GM23338 (cell line): ENCODE measurements at regions not wholly inside any gene's neighbourhood (a gene's known extent, or its start where the extent isn't known, plus 50 kb on each side); places are given as distances from the start of the nearest gene placed in this dataset.

Experiments
- ATAC-seq: fragments of 200-7000 bp; cut with Tn5 transposase; 3 replicates; pipeline ENCODE4 v1.9.1; 2020
- DNase-seq: peaks from one replicate; pipeline ENCODE4 v3.0.0-alpha.2; 2015; ENCODE audit warnings: low spot score
- H2AFZ ChIP-seq: fragments of 200-600 bp; sonication (generic); 2 replicates; pipeline ENCODE4 v1.8.0; 2016; ENCODE audit warnings: antibody characterized with exemption, mild to moderate bottlenecking, moderate library complexity
- H3F3A ChIP-seq: fragments of 200-600 bp; sonication (generic); replicated peaks from 2 replicates; pipeline ENCODE4 v1.8.0; 2017; ENCODE audit warnings: antibody characterized with exemption, mixed run types, low read depth
- H3K27ac ChIP-seq: fragments of 200-600 bp; sonication (generic); 2 replicates; pipeline ENCODE4 v1.6.1; 2016; ENCODE audit warnings: low read depth
- H3K27me3 ChIP-seq: fragments of 200-600 bp; sonication (generic); 2 replicates; pipeline ENCODE4 v1.8.0; 2016; ENCODE audit warnings: mild to moderate bottlenecking, mixed run types, moderate library complexity; ENCODE audit not compliant: insufficient read depth
- H3K36me3 ChIP-seq: fragments of 200-600 bp; sonication (generic); 2 replicates; pipeline ENCODE4 v1.8.0; 2016; ENCODE audit warnings: mild to moderate bottlenecking; ENCODE audit not compliant: insufficient read depth
- H3K4me1 ChIP-seq: fragments of 200-600 bp; sonication (generic); 2 replicates; pipeline ENCODE4 v1.8.0; 2016; ENCODE audit warnings: mild to moderate bottlenecking, moderate library complexity; ENCODE audit not compliant: insufficient read depth
- H3K4me2 ChIP-seq: fragments of 200-600 bp; sonication (generic); 2 replicates; pipeline ENCODE4 v1.7.1; 2017; ENCODE audit warnings: mixed run types
- H3K4me3 ChIP-seq: fragments of 200-600 bp; sonication (generic); 2 replicates; pipeline ENCODE4 v1.6.1; 2016; ENCODE audit warnings: mixed run types
- H3K79me2 ChIP-seq: fragments of 200-600 bp; sonication (generic); replicated peaks from 2 replicates; pipeline ENCODE4 v1.8.0; 2017; ENCODE audit warnings: mild to moderate bottlenecking; ENCODE audit not compliant: insufficient read depth
- H3K9me2 ChIP-seq: fragments of 200-600 bp; sonication (generic); 2 replicates; pipeline ENCODE4 v1.8.0; 2017; ENCODE audit not compliant: insufficient read depth
- H4K20me1 ChIP-seq: fragments of 200-600 bp; sonication (generic); replicated peaks from 2 replicates; pipeline ENCODE4 v1.8.0; 2017; ENCODE audit warnings: mild to moderate bottlenecking; ENCODE audit not compliant: insufficient read depth
- H3K27ac Mint-ChIP-seq: 2 replicates; pipeline ENCODE4 v1.8.0; 2020; ENCODE audit warnings: inconsistent platforms, mild to moderate bottlenecking, moderate library complexity, mixed read lengths
- H3K27me3 Mint-ChIP-seq: 3 replicates; pipeline ENCODE4 v1.8.0; 2022; ENCODE audit warnings: low read depth, mild to moderate bottlenecking, moderate library complexity, mixed read lengths, inconsistent platforms; ENCODE audit not compliant: insufficient read depth, poor library complexity
- H3K36me3 Mint-ChIP-seq: 3 replicates; pipeline ENCODE4 v1.8.0; 2021; ENCODE audit warnings: low read depth, mild to moderate bottlenecking, inconsistent platforms, moderate library complexity, mixed read lengths
- H3K4me1 Mint-ChIP-seq: 3 replicates; pipeline ENCODE4 v1.8.0; 2020; ENCODE audit warnings: mild to moderate bottlenecking, inconsistent platforms, mixed read lengths
- H3K4me3 Mint-ChIP-seq: 3 replicates; pipeline ENCODE4 v1.8.0; 2021; ENCODE audit warnings: moderate library complexity, mild to moderate bottlenecking, inconsistent platforms, mixed read lengths
- H3K9me3 Mint-ChIP-seq: 3 replicates; pipeline ENCODE4 v1.8.0; 2020; ENCODE audit warnings: moderate library complexity, mild to moderate bottlenecking, inconsistent platforms, mixed read lengths
- CREB1 ChIP-seq: fragments of 250-450 bp; sonication (Bioruptor Pico); IDR thresholded peaks from 2 replicates; pipeline ENCODE4 v1.5.0; 2020; ENCODE audit warnings: low read depth, mild to moderate bottlenecking, moderate library complexity
- EZH2 ChIP-seq: fragments of 200-600 bp; sonication (generic); IDR thresholded peaks from one replicate; pipeline ENCODE4 v1.8.0; 2017; ENCODE audit warnings: antibody characterized with exemption, mild to moderate bottlenecking, low read depth; ENCODE audit not compliant: unreplicated experiment
- EZH2phosphoT487 ChIP-seq: fragments of 200-600 bp; sonication (generic); IDR thresholded peaks from one replicate; pipeline ENCODE4 v1.8.1; 2018; ENCODE audit warnings: antibody characterized with exemption; ENCODE audit not compliant: unreplicated experiment
- JUNB ChIP-seq: IDR thresholded peaks from one replicate; pipeline ENCODE4 v1.6.1; 2016; ENCODE audit warnings: antibody characterized with exemption; ENCODE audit not compliant: unreplicated experiment
- NANOG ChIP-seq: IDR thresholded peaks from 2 replicates; pipeline ENCODE4 v1.6.1; 2016; ENCODE audit warnings: antibody characterized with exemption, borderline replicate concordance
- POLR2AphosphoS5 ChIP-seq: IDR thresholded peaks from 2 replicates; pipeline ENCODE4 v1.6.1; 2016; ENCODE audit warnings: antibody characterized with exemption, low read depth
- STAT1 ChIP-seq: IDR thresholded peaks from one replicate; pipeline ENCODE4 v1.6.1; 2016; ENCODE audit warnings: antibody characterized with exemption; ENCODE audit not compliant: unreplicated experiment
- ZNF114 ChIP-seq: fragments of 250-450 bp; sonication (Bioruptor Pico); IDR thresholded peaks from 2 replicates; pipeline ENCODE4 v1.5.0; 2020; ENCODE audit warnings: mild to moderate bottlenecking, moderate library complexity
- ZNF331 ChIP-seq: fragments of 250-450 bp; sonication (Bioruptor Pico); IDR thresholded peaks from 2 replicates; pipeline ENCODE4 v1.5.0; 2020; ENCODE audit warnings: low read depth, mild to moderate bottlenecking, moderate library complexity
- TF ChIP-seq, protein P1 (sequence below), 2 experiments: fragments of 200-600 bp in 1 of 2; sonication (generic) in 1 of 2; conservative IDR thresholded peaks; 2 replicates each; pipeline versions ENCODE4 v1.5.1 to v1.6.1; 2016 to 2017; ENCODE audit warnings: antibody characterized with exemption in 2 of 2, low read depth in 2 of 2, mild to moderate bottlenecking in 2 of 2, moderate library complexity in 1 of 2
- TF ChIP-seq, protein P2 (sequence below): IDR thresholded peaks from one replicate; pipeline ENCODE4 v1.6.1; 2018; ENCODE audit warnings: antibody characterized with exemption; ENCODE audit not compliant: unreplicated experiment
- TF ChIP-seq, protein P3 (sequence below): IDR thresholded peaks from 2 replicates; pipeline ENCODE4 v1.6.1; 2016; ENCODE audit warnings: antibody characterized with exemption
- TF ChIP-seq, protein P4 (sequence below): fragments of 250-450 bp; sonication (Bioruptor Pico); IDR thresholded peaks from 2 replicates; pipeline ENCODE4 v1.5.0; 2020; ENCODE audit warnings: mild to moderate bottlenecking, moderate library complexity

DNA sequence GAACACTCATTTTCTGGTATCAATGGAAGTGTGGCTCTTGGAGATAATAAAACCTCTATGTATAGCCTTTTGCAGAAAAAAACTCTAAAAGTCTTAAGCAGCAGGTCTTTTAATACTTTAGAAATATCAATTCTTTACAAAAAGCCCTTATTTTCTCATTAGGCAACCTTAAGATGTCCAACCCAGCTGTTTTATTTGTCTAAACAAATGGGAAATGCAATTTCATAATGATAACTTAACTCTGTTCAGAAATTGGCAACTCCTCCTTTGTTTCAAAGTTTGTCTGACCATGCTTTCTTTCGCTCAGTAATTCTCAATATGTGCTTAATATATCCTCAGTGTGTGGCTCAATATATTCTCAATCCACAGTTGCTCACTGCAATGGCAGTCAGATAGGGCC, 196.5 kb upstream of the VEGFC start:
- no peaks in the 10 kb centered on the region for H3K36me3 ChIP-seq
- DNase-seq (no peak), ATAC-seq (no peak)
- peaks cover 7% of the 10 kb centered on the region; the same call in 1 of the 2 replicates for H3K9me2 ChIP-seq
- Mint-ChIP-seq H3K27me3 (no peaks in the 10 kb centered on the region), H3K36me3 (no peaks in the 10 kb centered on the region), H3K9me3 (no peaks in the 10 kb centered on the region), H3K4me1 (no peaks in the 10 kb centered on the region), H3K4me3 (no peak overlapping the region), H3K27ac (no peak overlapping the region)
- H3K79me2 ChIP-seq: no peaks in the 10 kb centered on the region
- H3K27me3 ChIP-seq: no peaks in the 10 kb centered on the region
- no peak overlapping the region for H3K27ac ChIP-seq
- H3K4me3 ChIP-seq: no peak overlapping the region
- no peaks in the 10 kb centered on the region for H3F3A ChIP-seq
- H3K4me2 ChIP-seq: no peak overlapping the region
- TF ChIP-seq, protein P1, sequence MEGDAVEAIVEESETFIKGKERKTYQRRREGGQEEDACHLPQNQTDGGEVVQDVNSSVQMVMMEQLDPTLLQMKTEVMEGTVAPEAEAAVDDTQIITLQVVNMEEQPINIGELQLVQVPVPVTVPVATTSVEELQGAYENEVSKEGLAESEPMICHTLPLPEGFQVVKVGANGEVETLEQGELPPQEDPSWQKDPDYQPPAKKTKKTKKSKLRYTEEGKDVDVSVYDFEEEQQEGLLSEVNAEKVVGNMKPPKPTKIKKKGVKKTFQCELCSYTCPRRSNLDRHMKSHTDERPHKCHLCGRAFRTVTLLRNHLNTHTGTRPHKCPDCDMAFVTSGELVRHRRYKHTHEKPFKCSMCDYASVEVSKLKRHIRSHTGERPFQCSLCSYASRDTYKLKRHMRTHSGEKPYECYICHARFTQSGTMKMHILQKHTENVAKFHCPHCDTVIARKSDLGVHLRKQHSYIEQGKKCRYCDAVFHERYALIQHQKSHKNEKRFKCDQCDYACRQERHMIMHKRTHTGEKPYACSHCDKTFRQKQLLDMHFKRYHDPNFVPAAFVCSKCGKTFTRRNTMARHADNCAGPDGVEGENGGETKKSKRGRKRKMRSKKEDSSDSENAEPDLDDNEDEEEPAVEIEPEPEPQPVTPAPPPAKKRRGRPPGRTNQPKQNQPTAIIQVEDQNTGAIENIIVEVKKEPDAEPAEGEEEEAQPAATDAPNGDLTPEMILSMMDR (conservative IDR thresholded peaks at IDR 0.05; ENCODE audit: low read depth in 2 of 2): no peak
- no peak for TF ChIP-seq ZNF331 (CRISPR knock-in tag)
- TF ChIP-seq, protein P2, sequence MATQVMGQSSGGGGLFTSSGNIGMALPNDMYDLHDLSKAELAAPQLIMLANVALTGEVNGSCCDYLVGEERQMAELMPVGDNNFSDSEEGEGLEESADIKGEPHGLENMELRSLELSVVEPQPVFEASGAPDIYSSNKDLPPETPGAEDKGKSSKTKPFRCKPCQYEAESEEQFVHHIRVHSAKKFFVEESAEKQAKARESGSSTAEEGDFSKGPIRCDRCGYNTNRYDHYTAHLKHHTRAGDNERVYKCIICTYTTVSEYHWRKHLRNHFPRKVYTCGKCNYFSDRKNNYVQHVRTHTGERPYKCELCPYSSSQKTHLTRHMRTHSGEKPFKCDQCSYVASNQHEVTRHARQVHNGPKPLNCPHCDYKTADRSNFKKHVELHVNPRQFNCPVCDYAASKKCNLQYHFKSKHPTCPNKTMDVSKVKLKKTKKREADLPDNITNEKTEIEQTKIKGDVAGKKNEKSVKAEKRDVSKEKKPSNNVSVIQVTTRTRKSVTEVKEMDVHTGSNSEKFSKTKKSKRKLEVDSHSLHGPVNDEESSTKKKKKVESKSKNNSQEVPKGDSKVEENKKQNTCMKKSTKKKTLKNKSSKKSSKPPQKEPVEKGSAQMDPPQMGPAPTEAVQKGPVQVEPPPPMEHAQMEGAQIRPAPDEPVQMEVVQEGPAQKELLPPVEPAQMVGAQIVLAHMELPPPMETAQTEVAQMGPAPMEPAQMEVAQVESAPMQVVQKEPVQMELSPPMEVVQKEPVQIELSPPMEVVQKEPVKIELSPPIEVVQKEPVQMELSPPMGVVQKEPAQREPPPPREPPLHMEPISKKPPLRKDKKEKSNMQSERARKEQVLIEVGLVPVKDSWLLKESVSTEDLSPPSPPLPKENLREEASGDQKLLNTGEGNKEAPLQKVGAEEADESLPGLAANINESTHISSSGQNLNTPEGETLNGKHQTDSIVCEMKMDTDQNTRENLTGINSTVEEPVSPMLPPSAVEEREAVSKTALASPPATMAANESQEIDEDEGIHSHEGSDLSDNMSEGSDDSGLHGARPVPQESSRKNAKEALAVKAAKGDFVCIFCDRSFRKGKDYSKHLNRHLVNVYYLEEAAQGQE: no peak
- TF ChIP-seq, protein P3, sequence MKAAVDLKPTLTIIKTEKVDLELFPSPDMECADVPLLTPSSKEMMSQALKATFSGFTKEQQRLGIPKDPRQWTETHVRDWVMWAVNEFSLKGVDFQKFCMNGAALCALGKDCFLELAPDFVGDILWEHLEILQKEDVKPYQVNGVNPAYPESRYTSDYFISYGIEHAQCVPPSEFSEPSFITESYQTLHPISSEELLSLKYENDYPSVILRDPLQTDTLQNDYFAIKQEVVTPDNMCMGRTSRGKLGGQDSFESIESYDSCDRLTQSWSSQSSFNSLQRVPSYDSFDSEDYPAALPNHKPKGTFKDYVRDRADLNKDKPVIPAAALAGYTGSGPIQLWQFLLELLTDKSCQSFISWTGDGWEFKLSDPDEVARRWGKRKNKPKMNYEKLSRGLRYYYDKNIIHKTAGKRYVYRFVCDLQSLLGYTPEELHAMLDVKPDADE: no peak
- no peak for TF ChIP-seq ZNF114 (CRISPR knock-in tag)
- no peak for TF ChIP-seq STAT1
- TF ChIP-seq, protein P4, sequence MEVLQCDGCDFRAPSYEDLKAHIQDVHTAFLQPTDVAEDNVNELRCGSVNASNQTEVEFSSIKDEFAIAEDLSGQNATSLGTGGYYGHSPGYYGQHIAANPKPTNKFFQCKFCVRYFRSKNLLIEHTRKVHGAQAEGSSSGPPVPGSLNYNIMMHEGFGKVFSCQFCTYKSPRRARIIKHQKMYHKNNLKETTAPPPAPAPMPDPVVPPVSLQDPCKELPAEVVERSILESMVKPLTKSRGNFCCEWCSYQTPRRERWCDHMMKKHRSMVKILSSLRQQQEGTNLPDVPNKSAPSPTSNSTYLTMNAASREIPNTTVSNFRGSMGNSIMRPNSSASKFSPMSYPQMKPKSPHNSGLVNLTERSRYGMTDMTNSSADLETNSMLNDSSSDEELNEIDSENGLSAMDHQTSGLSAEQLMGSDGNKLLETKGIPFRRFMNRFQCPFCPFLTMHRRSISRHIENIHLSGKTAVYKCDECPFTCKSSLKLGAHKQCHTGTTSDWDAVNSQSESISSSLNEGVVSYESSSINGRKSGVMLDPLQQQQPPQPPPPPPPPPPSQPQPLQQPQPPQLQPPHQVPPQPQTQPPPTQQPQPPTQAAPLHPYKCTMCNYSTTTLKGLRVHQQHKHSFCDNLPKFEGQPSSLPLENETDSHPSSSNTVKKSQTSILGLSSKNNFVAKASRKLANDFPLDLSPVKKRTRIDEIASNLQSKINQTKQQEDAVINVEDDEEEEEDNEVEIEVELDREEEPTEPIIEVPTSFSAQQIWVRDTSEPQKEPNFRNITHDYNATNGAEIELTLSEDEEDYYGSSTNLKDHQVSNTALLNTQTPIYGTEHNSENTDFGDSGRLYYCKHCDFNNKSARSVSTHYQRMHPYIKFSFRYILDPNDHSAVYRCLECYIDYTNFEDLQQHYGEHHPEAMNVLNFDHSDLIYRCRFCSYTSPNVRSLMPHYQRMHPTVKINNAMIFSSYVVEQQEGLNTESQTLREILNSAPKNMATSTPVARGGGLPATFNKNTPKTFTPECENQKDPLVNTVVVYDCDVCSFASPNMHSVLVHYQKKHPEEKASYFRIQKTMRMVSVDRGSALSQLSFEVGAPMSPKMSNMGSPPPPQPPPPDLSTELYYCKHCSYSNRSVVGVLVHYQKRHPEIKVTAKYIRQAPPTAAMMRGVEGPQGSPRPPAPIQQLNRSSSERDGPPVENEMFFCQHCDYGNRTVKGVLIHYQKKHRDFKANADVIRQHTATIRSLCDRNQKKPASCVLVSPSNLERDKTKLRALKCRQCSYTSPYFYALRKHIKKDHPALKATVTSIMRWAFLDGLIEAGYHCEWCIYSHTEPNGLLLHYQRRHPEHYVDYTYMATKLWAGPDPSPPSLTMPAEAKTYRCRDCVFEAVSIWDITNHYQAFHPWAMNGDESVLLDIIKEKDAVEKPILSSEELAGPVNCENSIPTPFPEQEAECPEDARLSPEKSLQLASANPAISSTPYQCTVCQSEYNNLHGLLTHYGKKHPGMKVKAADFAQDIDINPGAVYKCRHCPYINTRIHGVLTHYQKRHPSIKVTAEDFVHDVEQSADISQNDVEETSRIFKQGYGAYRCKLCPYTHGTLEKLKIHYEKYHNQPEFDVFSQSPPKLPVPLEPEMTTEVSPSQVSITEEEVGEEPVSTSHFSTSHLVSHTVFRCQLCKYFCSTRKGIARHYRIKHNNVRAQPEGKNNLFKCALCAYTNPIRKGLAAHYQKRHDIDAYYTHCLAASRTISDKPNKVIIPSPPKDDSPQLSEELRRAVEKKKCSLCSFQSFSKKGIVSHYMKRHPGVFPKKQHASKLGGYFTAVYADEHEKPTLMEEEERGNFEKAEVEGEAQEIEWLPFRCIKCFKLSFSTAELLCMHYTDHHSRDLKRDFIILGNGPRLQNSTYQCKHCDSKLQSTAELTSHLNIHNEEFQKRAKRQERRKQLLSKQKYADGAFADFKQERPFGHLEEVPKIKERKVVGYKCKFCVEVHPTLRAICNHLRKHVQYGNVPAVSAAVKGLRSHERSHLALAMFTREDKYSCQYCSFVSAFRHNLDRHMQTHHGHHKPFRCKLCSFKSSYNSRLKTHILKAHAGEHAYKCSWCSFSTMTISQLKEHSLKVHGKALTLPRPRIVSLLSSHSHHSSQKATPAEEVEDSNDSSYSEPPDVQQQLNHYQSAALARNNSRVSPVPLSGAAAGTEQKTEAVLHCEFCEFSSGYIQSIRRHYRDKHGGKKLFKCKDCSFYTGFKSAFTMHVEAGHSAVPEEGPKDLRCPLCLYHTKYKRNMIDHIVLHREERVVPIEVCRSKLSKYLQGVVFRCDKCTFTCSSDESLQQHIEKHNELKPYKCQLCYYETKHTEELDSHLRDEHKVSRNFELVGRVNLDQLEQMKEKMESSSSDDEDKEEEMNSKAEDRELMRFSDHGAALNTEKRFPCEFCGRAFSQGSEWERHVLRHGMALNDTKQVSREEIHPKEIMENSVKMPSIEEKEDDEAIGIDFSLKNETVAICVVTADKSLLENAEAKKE (CRISPR knock-in tag): no peak
- TF ChIP-seq JUNB: no peak
- no peak for TF ChIP-seq NANOG
- no peak for TF ChIP-seq EZH2phosphoT487
- no peak for TF ChIP-seq POLR2AphosphoS5
- TF ChIP-seq EZH2: no peak
- TF ChIP-seq CREB1 (CRISPR knock-in tag): no peak
- H3K4me1 ChIP-seq: no peaks in the 10 kb centered on the region
- no peaks in the 10 kb centered on the region for H4K20me1 ChIP-seq
- no peak overlapping the region for H2AFZ ChIP-seq
